HG03432 (cell line): ENCODE measurements at regions not wholly inside any gene's neighbourhood (a gene's known extent, or its start where the extent isn't known, plus 50 kb on each side); places are given as distances from the start of the nearest gene placed in this dataset.
"Not testable (repeated sequence)": the region's sequence is repeated elsewhere in the genome, so short reads cannot be mapped to it uniquely, and the experiment has no call there.

Source experiments
- ATAC-seq: cut with Tn5 transposase; IDR thresholded peaks from one replicate; pipeline ENCODE4 v1.9.1; 2021; ENCODE audit warnings: mild to moderate bottlenecking, moderate library complexity; ENCODE audit not compliant: unreplicated experiment

DNA sequence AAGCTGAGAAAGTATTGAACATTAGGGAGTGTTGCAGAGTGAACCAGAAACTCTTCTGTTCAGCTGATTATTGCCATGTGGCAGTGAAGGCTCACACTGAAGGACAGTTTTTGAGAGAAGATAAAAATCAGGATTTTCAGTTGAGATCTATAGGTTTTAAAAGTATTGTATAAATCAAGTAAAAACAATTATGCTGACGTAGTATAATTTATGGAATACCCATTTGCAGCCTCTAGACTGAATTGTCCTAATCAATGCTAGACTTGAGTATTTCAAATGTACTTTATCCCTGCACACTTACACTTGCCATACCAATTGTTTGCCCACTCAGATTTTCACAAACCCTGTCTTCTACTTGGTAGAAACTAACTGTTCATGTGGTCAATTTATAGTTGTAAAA, 245.8 kb downstream of the FRK start:
- no peak for ATAC-seq

DNA sequence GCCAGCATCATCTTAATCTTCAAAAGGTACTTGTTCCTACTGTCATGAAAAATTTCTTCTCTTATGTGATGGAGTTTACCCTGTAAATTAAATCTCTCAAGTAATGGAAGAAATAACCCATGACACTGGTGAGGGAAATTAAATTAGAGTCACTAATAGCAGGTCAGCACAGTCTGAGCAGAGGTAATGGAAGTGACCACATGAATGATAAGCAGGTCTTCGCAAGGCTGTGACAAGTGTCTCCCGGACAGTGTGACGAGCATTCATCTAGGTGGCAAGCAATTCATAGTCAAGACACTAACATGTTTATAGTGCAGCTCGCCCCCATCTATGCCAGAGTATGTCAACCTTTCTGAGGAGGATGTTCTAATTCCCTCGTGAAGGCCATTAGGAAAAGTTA, 249.2 kb downstream of the FRK start:
- ATAC-seq: no peak

GRCh38 chr6:115798229-115798628, 262.5 kb downstream of the FRK start:
- ATAC-seq: no peak

DNA sequence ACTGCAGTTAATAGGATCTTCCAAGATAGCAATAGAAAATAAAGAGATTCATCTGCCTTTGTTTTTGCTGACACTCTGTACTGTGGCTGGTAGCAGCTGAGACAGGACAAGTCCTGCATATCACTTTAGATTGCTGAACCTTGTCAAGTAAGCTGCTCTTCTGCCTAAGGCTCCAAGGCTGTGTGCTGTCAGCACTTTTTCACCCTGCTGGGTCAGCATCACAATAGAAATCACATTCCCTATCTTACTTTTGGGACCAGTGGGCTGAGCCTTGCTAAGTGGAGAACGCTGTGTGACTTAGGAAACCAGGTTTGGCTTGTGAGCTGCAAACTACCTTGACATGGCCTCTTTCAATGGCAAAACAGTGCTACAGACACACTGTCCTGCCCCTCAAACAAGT, 263.9 kb downstream of the FRK start:
- ATAC-seq: no peak

- ATAC-seq: no peak
Measured at GRCh38 chr6:115796061-115796460, 264.6 kb downstream of the FRK start.

DNA sequence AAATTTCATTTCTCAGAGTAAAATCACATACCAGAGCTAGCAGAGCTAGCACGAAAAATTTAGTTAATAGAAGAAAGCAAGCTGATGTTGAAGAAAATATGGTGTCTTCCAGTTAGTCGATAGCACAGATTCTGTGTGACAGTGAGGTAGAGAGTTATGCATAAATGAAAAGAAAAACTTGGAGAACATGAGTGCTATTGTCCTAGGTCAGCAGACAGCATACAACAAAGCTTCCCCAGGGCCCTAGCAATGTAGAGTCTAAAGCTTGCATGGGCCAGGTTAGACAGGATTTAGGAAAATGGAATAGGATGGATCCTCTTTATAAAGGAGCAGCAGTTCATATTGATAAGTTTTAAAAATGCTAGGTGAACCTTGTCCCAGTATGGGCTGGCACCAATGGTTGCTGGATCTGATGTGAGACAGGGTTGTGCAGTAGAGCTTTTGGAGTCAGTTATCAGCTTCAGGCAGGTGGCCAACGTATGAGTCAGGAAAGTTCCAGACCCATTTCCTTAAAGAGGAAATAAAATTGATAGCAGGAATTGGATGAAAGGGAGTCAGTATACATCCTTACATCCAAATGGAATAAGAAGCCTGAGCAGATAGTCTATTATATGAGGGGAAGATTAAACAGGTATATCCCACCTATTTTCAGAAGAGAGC, 277.2 kb downstream of the FRK start:
- no peak for ATAC-seq

DNA sequence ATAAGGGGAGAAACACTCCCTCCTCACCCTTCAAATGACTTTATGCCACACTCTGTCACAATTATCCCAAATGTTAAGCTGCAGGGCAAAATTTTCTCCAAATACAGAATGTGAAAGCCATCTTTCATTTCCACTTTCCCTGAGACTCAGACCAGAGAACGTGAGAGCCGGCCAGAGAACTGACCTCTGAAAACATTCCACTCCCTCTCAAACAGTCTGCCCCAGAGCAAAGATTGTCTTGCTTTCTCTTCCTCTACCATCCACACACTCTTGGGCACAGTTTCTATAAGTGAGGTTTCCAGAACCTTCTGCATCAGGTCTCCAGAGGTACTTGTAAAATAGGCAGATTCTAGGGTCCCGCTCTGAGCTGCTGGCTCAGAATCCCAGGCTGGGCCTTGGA, 278.1 kb downstream of the FRK start:
- ATAC-seq: no peak

DNA sequence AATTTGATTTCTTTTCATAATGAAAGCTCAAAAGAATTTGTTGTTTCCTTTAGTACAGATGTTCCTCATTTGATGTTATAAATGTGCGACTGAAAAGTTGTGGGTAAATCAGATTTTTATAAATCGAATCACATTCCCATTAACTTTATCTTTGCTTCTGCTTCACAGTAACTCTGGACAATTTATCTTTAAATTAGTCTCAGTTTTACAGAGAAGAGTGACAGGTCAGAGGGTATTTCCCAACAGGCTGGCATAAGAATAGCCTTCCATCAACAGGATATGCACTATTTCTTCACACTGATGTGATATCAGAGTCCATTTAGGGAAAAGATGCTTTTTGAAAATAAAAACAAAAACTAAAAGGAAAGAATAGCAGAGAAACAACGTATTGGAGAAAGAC, 286.9 kb downstream of the FRK start:
- no peak for ATAC-seq

- no peak for ATAC-seq
Measured at GRCh38 chr6:115770851-115771250, 289.8 kb downstream of the FRK start.

- no peak for ATAC-seq
Measured at GRCh38 chr6:115768500-115768899, 292.2 kb downstream of the FRK start.

DNA sequence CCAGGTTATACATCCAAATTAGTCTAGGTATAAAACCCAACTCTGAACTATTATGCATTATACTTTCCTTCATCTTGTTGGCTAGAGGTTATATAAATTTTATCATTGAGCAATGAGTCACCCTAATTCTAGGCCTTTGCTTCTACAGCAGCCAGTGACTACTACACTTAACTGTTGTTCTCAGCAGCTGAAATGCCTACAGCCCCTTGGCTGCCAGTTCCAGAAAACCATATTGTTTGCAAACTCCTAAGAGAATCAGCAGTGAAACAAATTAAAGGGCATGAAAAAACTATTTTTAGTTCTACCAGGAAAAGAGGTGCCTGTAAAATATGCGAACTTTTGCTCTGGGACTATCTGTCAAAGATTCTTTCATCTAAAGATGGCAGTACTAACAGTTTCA, 292.8 kb downstream of the FRK start:
- ATAC-seq: no peak

GRCh38 chr6:115766745-115767462, 293.8 kb downstream of the FRK start:
- no peak for ATAC-seq

GRCh38 chr6:115765966-115766365, 294.7 kb downstream of the FRK start:
- no peak for ATAC-seq

DNA sequence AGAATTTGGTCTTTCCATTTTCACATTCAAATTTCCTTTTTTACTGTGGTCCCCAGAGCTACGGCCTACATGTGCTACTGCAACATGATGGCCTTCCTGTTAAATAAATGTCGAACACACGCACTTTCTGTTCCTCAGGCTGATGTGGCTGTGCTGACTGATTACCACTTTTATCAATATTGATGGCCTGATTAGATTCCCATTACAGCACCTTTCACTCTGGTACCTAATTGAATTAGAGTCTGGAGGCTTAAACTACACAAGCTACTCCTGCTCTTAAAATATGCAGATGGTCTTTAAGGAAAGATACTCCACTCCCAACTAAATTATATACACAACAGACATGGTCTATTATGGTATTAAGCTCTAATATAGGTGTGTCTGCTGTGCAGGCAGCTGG, 301.6 kb downstream of the FRK start:
- no peak for ATAC-seq

GRCh38 chr6:115753446-115753845, 307.2 kb downstream of the FRK start:
- ATAC-seq: no peak

GRCh38 chr6:115750946-115751345, 309.7 kb downstream of the FRK start:
- no peak for ATAC-seq

- ATAC-seq: no peak
Measured at GRCh38 chr6:115750292-115750691, 310.4 kb downstream of the FRK start.

- ATAC-seq: no peak
Measured at GRCh38 chr6:115747719-115748118, 313.0 kb downstream of the FRK start.

DNA sequence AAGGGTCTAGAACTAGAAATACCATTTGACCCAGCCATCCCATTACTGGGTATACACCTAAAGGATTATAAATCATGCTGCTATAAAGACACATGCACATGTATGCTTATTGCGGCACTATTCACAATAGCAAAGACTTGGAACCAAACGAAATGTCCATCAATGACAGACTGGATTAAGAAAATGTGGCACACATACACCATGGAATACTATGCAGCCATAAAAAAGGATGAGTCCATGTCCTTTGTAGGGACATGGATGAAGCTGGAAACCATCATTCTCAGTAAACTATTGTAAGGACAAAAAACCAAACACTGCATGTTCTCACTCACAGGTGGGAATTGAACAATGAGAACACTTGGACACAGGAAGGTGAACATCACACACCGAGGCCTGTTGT, 314.1 kb downstream of the FRK start:
- ATAC-seq: not testable (repeated sequence)

DNA sequence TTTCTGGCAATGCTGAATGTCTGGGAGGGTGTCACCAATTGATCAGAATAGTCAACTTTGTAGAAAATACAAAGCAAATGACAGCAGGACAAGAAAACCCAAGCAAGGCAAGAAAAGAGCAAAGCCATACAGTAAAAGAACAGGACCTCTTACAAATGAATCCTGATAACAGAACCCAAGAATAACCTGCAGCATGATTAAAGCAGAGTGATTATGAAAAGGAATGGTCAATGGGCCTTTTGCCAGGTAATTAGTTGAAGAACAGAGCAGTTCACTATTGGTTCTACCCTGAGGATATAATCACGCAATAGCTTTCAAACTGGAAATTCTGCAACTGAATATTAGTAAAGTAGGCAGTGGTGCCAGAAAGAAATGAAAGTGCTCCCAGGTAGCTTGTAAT, 319.8 kb downstream of the FRK start:
- ATAC-seq: no peak

DNA sequence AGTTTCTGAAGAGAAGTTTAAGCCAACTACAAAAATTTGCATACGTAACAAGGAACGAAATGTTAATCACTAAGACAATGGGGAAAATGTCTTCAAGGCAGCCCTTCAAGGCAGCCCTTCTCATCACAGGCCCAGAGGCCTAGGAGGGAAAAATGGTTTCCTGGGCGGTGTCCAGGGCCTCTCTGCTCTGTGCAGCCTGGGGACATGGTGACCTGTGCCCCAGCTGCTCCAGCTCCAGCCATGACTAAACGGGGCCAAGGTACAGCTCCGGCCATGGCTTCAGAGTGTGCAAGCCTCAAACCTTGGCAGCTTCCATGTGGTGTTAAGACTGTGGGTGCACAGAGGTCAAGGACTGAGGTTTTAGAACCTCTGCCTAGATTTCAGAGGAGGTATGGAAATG, 325.1 kb downstream of the FRK start:
- ATAC-seq: no peak

- no peak for ATAC-seq
Measured at GRCh38 chr6:115733426-115733825, 327.3 kb downstream of the FRK start.

DNA sequence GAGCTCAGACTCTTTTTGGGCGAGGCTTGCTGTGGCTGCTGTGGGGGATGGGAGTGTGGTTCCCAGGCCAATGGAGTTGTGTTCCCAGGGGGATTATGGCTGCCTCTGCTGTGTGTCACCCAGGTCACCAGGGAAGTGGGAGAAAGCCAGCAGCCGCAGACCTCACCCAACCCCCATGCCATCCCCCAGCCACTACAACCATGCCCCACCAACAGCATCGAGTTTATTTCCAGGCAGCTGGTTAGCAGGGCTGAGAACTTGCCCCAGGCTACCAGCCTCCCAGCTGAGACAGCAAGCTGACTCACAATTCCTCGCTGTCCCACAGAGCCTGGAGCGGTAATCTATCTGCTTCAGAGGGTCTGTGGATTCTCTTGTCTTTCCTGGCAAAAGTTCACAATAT, 331.7 kb downstream of the FRK start:
- ATAC-seq: no peak
